RPMI8226 (cell line): ENCODE measurements at regions not wholly inside any gene's neighbourhood (a gene's known extent, or its start where the extent isn't known, plus 50 kb on each side); places are given as distances from the start of the nearest gene placed in this dataset.

Experiments used
- DNase-seq: peaks from one replicate; pipeline ENCODE4 v3.0.0-alpha.2; 2015

DNA sequence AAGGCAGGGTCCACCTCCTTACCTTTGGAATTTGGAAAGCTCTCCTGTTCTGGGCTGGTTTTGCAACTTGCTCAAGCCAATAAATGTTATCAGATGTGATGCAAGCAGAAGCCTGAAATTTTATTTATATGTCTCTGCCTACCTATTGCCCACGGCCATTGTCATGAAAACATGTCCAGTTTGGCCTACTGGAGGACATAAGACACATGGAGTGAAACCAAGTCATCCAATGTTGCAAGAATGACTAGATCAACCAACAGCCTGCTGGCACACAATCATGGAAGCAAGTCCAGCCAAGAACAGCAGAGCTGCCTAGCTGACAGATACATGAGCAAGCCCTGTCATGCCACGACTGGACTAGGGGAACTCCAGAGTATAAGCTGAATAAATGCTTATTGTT is 56.7 kb upstream of the IRAK1BP1 start:
- no peak for DNase-seq
